ENCODE measurements at regions not wholly inside any gene's neighbourhood (a gene's known extent, or its start where the extent isn't known, plus 50 kb on each side); places are given as distances from the start of the nearest gene placed in this dataset.
A peak's percentile ranks its signal among the peaks of the same experiment; 100 is the strongest.

GRCh38 chr5:168174376-168174775 lies 117.1 kb upstream of the WWC1 start:
- Histone ChIP-seq H3K4me3 (no peak overlapping the region), H3K27ac (no peak overlapping the region)

- no peak overlapping the region for H3K27ac ChIP-seq
- H3K4me3 ChIP-seq: no peak overlapping the region
Observed at GRCh38 chr5:168176251-168176650, 115.2 kb upstream of the WWC1 start.

- no peak overlapping the region for H3K27ac ChIP-seq
Observed at GRCh38 chr5:168176941-168177340, 114.5 kb upstream of the WWC1 start.

GRCh38 chr5:168177831-168178450 lies 113.5 kb upstream of the WWC1 start:
- no peak overlapping the region for H3K4me3 ChIP-seq
- no peak overlapping the region for H3K27ac ChIP-seq

More at GRCh38 chr5:168176941-168177340, 114.5 kb upstream of the WWC1 start:
- no peak overlapping the region for H3K4me3 ChIP-seq

GRCh38 chr5:168179192-168179593 lies 112.3 kb upstream of the WWC1 start:
- no peak overlapping the region for H3K4me3 ChIP-seq
- no peak overlapping the region for H3K27ac ChIP-seq

- Histone ChIP-seq H3K4me3 (no peak overlapping the region), H3K27ac (no peak overlapping the region)
Observed at GRCh38 chr5:168182269-168182668, 109.2 kb upstream of the WWC1 start.

- H3K27ac ChIP-seq: no peak overlapping the region
- no peak overlapping the region for H3K4me3 ChIP-seq
Observed at GRCh38 chr5:168184103-168184502, 107.3 kb upstream of the WWC1 start.

- Histone ChIP-seq H3K4me3 (no peak overlapping the region), H3K27ac (no peak overlapping the region)
Observed at GRCh38 chr5:168186289-168187074, 105.0 kb upstream of the WWC1 start.

- H3K27ac ChIP-seq: no peak overlapping the region
- no peak overlapping the region for H3K4me3 ChIP-seq
Observed at GRCh38 chr5:168187614-168188013, 103.8 kb upstream of the WWC1 start.

GRCh38 chr5:168188182-168188581 lies 103.3 kb upstream of the WWC1 start:
- Histone ChIP-seq H3K4me3 (no peak overlapping the region), H3K27ac (no peak overlapping the region)

- no peak overlapping the region for H3K4me3 ChIP-seq
- H3K27ac ChIP-seq: no peak overlapping the region
Observed at GRCh38 chr5:168192120-168192519, 99.3 kb upstream of the WWC1 start.

GRCh38 chr5:168193493-168194250 lies 97.8 kb upstream of the WWC1 start:
- Histone ChIP-seq H3K27ac (no peak overlapping the region), H3K4me3 (no peak overlapping the region)

GRCh38 chr5:168195110-168195509 lies 96.3 kb upstream of the WWC1 start:
- H3K4me3 ChIP-seq: no peak overlapping the region
- H3K27ac ChIP-seq: no peak overlapping the region

- Histone ChIP-seq H3K27ac (no peak overlapping the region), H3K4me3 (no peak overlapping the region)
Observed at GRCh38 chr5:168198359-168198758, 93.1 kb upstream of the WWC1 start.

GRCh38 chr5:168202996-168203395 lies 88.4 kb upstream of the WWC1 start:
- Histone ChIP-seq H3K4me3 (no peak overlapping the region), H3K27ac (no peak overlapping the region)

- Histone ChIP-seq H3K27ac (no peak overlapping the region), H3K4me3 (no peak overlapping the region)
Observed at GRCh38 chr5:168204165-168204564, 87.3 kb upstream of the WWC1 start.

GRCh38 chr5:168207450-168208029 lies 83.9 kb upstream of the WWC1 start:
- Histone ChIP-seq H3K4me3 (no peak overlapping the region), H3K27ac (no peak overlapping the region)

GRCh38 chr5:168209244-168209995 lies 82.0 kb upstream of the WWC1 start:
- H3K4me3 ChIP-seq: no peak overlapping the region
- peak overlapping the region in 3 of 21 experiments; percentile 7 to 34 (median 21) for H3K27ac ChIP-seq

- Histone ChIP-seq H3K4me3 (no peak overlapping the region), H3K27ac (peak overlapping the region in 3 of 21 experiments; percentile 7 to 34 (median 21))
Observed at GRCh38 chr5:168209997-168210396, 81.4 kb upstream of the WWC1 start.

- Histone ChIP-seq H3K27ac (no peak overlapping the region), H3K4me3 (no peak overlapping the region)
Observed at GRCh38 chr5:168211245-168211644, 80.2 kb upstream of the WWC1 start.
